Stomach (tissue), 8 donors: ENCODE measurements at regions not wholly inside any gene's neighbourhood (a gene's known extent, or its start where the extent isn't known, plus 50 kb on each side); places are given as distances from the start of the nearest gene placed in this dataset.

Experiments used
- DNase-seq, 2 donors: peaks; one replicate each; pipeline versions ENCODE4 v3.0.0 to v3.0.0-alpha.2; 2013 to 2019
- H3K27ac ChIP-seq, 5 donors: fragments of 200-600 bp in 4 of 5; sonication (generic) in 4 of 5; one replicate each; pipeline ENCODE4 v1.5.1; 2013 to 2019; ENCODE audit warnings: mild to moderate bottlenecking in 1 of 5, moderate library complexity in 1 of 5
- H3K27me3 ChIP-seq, 3 donors: fragments of 200-600 bp; sonication (generic); one replicate each; pipeline ENCODE4 v1.5.1; 2017 to 2019; ENCODE audit warnings: mixed run types in 1 of 3
- H3K36me3 ChIP-seq, 4 donors: fragments of 200-600 bp; sonication (generic); 1 replicate in 3 of 4; 2 replicates in 1 of 4; pipeline ENCODE4 v1.5.1; 2016 to 2019
- H3K4me1 ChIP-seq, 4 donors: fragments of 200-600 bp; sonication (generic); one replicate each; pipeline ENCODE4 v1.5.1; 2016 to 2019
- H3K4me3 ChIP-seq, 4 donors: fragments of 200-600 bp; sonication (generic) in 3 of 4; one replicate each; pipeline ENCODE4 v1.5.1; 2016 to 2019; ENCODE audit warnings: mild to moderate bottlenecking in 1 of 4
- H3K9me3 ChIP-seq, 4 donors: fragments of 200-600 bp; sonication (generic); one replicate each; pipeline ENCODE4 v1.5.1; 2016 to 2019
- EP300 ChIP-seq: sonication (generic); formaldehyde crosslinking; IDR thresholded peaks from one replicate; pipeline ENCODE4 v1.6.1; 2017; ENCODE audit warnings: antibody characterized with exemption
- POLR2A ChIP-seq, 4 donors: fragments of 450-650 bp; IDR thresholded peaks; one replicate each; pipeline ENCODE4 v1.6.1; 2016; ENCODE audit warnings: antibody characterized with exemption in 4 of 4, control low read depth in 2 of 4, mild to moderate bottlenecking in 1 of 4, moderate library complexity in 1 of 4
- POLR2AphosphoS5 ChIP-seq, 3 donors: sonication (generic); formaldehyde crosslinking; IDR thresholded peaks; one replicate each; pipeline ENCODE4 v1.6.1; 2016; ENCODE audit warnings: antibody characterized with exemption in 3 of 3
- WGBS, 5 donors: extraction: QIAGEN DNeasy Blood & Tissue Kit in 3 of 5; methylation state at CpG; one replicate each; pipeline versions ENCODE4 v1.1.5 to v1.1.7; 2013 to 2018; 5-methylcytosine and 5-hydroxymethylcytosine counted together
- intact Hi-C: fragments of 100-400 bp; cut with DNase I; formaldehyde crosslinking; loops from one replicate; pipeline ENCODE4 v1.15.1; 2023; ENCODE audit warnings: low total_unique reads
- TF ChIP-seq, protein P1 (sequence below), 7 experiments: fragments of 450-650 bp in 4 of 7; fragments of 200-600 bp in 3 of 7; sonication (generic) in 3 of 7; IDR thresholded peaks; one replicate each; pipeline ENCODE4 v1.5.1; 2016 to 2019; ENCODE audit warnings: antibody characterized with exemption in 7 of 7, control low read depth in 2 of 7, mild to moderate bottlenecking in 1 of 7
- donor health status: healthy with polysubstance abuse.
- donor health status: Bipolar disorder and iron deficiency.
- donor health status: healthy.

DNA sequence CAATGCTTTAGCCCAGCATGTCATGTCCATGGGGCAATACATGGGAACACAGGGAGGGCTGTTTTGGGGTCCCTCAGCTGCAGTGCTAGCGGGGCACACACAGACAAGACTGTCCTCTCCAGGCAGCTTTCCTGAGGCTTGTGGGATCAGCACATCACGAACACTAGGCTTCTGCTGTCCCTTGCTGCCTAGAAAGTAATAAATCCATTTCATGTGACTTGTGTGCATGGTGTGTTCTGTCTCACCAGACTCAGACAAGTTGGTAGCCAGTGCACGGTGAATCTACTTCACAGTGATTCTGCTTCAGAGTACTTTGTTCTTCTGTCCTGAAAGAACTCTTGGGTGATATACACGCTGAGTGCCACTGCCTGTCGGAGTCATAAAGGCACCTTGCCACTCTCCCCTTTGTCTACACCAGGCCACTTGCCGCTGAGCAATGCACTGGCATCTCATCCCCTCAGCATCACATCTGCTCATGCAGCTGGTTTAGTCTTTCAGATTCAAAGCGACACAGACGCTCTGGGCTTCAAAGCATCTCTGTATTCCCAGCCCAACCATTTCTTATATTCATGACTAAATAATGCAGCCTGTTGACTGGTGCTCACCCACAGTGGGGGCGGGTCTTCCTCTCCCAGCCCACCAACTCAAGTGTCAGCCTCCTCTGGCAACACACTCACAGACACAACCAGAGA lies 95.2 kb upstream of the COX10 start:
- intact Hi-C loops: no loop called here
- 83 to 92% (median 84%) methylated on average over 9 of the region's 9 CpGs for WGBS, 5 donors
- no peaks in the 10 kb centered on the region for H3K36me3 ChIP-seq
- no peak for TF ChIP-seq POLR2A (IDR thresholded peaks at IDR 0.05)
- TF ChIP-seq POLR2AphosphoS5 (IDR thresholded peaks at IDR 0.05): no peak
- TF ChIP-seq, protein P1, sequence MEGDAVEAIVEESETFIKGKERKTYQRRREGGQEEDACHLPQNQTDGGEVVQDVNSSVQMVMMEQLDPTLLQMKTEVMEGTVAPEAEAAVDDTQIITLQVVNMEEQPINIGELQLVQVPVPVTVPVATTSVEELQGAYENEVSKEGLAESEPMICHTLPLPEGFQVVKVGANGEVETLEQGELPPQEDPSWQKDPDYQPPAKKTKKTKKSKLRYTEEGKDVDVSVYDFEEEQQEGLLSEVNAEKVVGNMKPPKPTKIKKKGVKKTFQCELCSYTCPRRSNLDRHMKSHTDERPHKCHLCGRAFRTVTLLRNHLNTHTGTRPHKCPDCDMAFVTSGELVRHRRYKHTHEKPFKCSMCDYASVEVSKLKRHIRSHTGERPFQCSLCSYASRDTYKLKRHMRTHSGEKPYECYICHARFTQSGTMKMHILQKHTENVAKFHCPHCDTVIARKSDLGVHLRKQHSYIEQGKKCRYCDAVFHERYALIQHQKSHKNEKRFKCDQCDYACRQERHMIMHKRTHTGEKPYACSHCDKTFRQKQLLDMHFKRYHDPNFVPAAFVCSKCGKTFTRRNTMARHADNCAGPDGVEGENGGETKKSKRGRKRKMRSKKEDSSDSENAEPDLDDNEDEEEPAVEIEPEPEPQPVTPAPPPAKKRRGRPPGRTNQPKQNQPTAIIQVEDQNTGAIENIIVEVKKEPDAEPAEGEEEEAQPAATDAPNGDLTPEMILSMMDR (IDR thresholded peaks at IDR 0.05): no peak
- TF ChIP-seq EP300: no peak
- H3K27me3 ChIP-seq: no peaks in the 10 kb centered on the region
- H3K27ac ChIP-seq: no peak overlapping the region
- no peak for DNase-seq
- H3K9me3 ChIP-seq: no peaks in the 10 kb centered on the region
- H3K4me3 ChIP-seq: no peak overlapping the region
- no peaks in the 10 kb centered on the region for H3K4me1 ChIP-seq

GRCh38 chr17:13977837-13978236 lies 91.5 kb upstream of the COX10 start:
- Histone ChIP-seq H3K4me3 (no peak overlapping the region), H3K9me3 (no peaks in the 10 kb centered on the region), H3K27me3 (no peaks in the 10 kb centered on the region), H3K4me1 (no peaks in the 10 kb centered on the region), H3K36me3 (no peaks in the 10 kb centered on the region), H3K27ac (no peak overlapping the region)
- TF ChIP-seq, protein P1 (IDR thresholded peaks at IDR 0.05): no peak
- TF ChIP-seq EP300 (no peak), POLR2AphosphoS5 (IDR thresholded peaks at IDR 0.05) (no peak), POLR2A (IDR thresholded peaks at IDR 0.05) (no peak)
- WGBS, 5 donors: 81 to 100% (median 88%) methylated on average over 1 of the region's 1 CpG
- intact Hi-C loops: no loop called here
- DNase-seq: no peak

DNA sequence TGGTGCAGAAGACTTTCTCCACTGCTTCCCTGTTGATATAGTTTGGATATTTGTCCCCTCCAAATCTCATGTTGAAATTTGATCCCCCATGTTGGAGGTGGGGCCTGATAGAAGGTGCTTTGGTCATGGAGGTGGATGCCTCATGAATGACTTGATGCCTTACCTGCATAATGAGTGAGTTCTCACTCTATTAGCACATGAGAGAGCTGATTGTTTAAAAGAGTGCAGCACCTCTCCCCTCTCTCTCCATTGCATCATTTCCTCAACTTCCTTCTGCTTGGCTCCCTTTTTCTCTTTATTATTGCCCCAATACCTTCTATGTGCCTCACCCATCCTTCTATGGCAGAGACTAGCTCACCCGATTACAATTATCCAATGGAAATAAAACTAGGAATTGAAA lies 90.8 kb upstream of the COX10 start:
- Histone ChIP-seq H3K4me1 (no peaks in the 10 kb centered on the region), H3K4me3 (no peak overlapping the region), H3K36me3 (no peaks in the 10 kb centered on the region), H3K27me3 (no peaks in the 10 kb centered on the region), H3K27ac (no peak overlapping the region), H3K9me3 (no peaks in the 10 kb centered on the region)
- intact Hi-C loops: no loop called here
- DNase-seq: no peak
- TF ChIP-seq EP300: no peak
- TF ChIP-seq, protein P1 (IDR thresholded peaks at IDR 0.05): no peak
- no peak for TF ChIP-seq POLR2AphosphoS5 (IDR thresholded peaks at IDR 0.05)
- no peak for TF ChIP-seq POLR2A (IDR thresholded peaks at IDR 0.05)
- 96 to 100% (median 97%) methylated on average over 1 of the region's 1 CpG for WGBS, 5 donors

DNA sequence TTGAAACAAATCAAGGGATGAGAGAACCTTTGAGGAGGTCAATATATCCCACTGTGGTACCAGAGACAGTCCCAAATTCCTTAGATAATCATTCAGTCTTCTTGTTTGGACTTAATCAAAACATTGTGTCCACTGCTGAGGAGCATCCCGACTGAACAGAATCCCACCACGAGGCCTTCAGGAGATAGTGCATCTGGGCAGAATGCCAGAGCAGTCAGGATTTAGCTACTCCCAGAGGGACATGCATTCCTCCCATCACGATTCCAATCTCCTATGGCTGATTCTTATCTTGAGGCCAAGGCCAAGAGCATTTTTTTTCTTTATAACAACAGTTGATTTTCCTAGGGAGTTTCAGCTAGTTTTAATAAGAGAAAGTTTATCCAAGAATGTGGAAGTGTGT lies 87.4 kb upstream of the COX10 start:
- intact Hi-C loops: no loop called here

More for the DNA sequence above, 87.4 kb upstream of the COX10 start:
- no peak overlapping the region for H3K4me3 ChIP-seq
- no peak overlapping the region for H3K27ac ChIP-seq
- no peaks in the 10 kb centered on the region for H3K4me1 ChIP-seq
- H3K9me3 ChIP-seq: no peaks in the 10 kb centered on the region
- no peak for DNase-seq
- TF ChIP-seq POLR2A (IDR thresholded peaks at IDR 0.05): no peak
- TF ChIP-seq, protein P1 (IDR thresholded peaks at IDR 0.05): no peak
- no peak for TF ChIP-seq POLR2AphosphoS5 (IDR thresholded peaks at IDR 0.05)
- no peak for TF ChIP-seq EP300
- WGBS, 5 donors: 49 to 72% (median 58%) methylated on average over 3 of the region's 3 CpGs
- no peaks in the 10 kb centered on the region for H3K36me3 ChIP-seq
- H3K27me3 ChIP-seq: no peaks in the 10 kb centered on the region
